HCT116 (cell line): ENCODE measurements at regions not wholly inside any gene's neighbourhood (a gene's known extent, or its start where the extent isn't known, plus 50 kb on each side); places are given as distances from the start of the nearest gene placed in this dataset.

Experiments used
- ATAC-seq: fragments of 200-7000 bp; cut with Tn5 transposase; 2 replicates; pipeline ENCODE4 v1.9.1; 2020; ENCODE audit warnings: mild to moderate bottlenecking, moderate library complexity
- BruUV-seq: library from RNA; stranded (reverse); fragments of 400-500 nt; replicated peaks from 2 replicates; lab custom pipeline; 2021; lab: Mats Ljungman, UMichigan
- CTCF ChIA-PET: fragments of 300-600 bp; sonication (Branson Sonifier 250); formaldehyde crosslinking; loops from one replicate; lab custom pipeline; 2021; ENCODE audit warnings: antibody characterized with exemption; lab: Charles Lee
- POLR2A ChIA-PET: fragments of 300-600, 350-600 bp; sonication (Branson Sonifier 250); formaldehyde crosslinking; loops from one replicate; lab custom pipeline; 2021; ENCODE audit warnings: antibody characterized with exemption; lab: Charles Lee
- RAD21 ChIA-PET, 2 experiments: fragments of 300-600 bp; sonication (Branson Sonifier 250); formaldehyde crosslinking; loops; one replicate each; lab custom pipeline; 2023; ENCODE audit warnings: low total read pairs in 2 of 2; ENCODE audit not compliant: uncharacterized antibody in 2 of 2, unreplicated experiment in 2 of 2, low non-redundant PET in 1 of 2; lab: Charles Lee
- DNase-seq: peaks from one replicate; pipeline ENCODE4 v3.0.0-alpha.2; 2010; ENCODE audit warnings: low read depth, low spot score
- H2AFZ ChIP-seq: fragments of 200-600 bp; shearing (Covaris generic), sonication (generic); 2 replicates; pipeline ENCODE4 v1.6.1; 2017; ENCODE audit warnings: low read depth, mixed run types, mixed read lengths, antibody characterized with exemption, low read length; ENCODE audit not compliant: poor library complexity, severe bottlenecking
- H3K27ac ChIP-seq: 2 replicates; pipeline ENCODE4 v1.5.1; 2012; ENCODE audit warnings: low read depth, low read length
- H3K27me3 ChIP-seq: fragments of 200-600 bp; sonication (generic); 2 replicates; pipeline ENCODE4 v1.6.1; 2016; ENCODE audit warnings: mixed run types, low read length, mixed read lengths; ENCODE audit not compliant: insufficient read depth
- H3K36me3 ChIP-seq, 2 experiments: fragments of 200-500 bp in 1 of 2; fragments of 200-600 bp in 1 of 2; sonication (Bioruptor generic) in 1 of 2; sonication (generic) in 1 of 2; 2 replicates each; pipeline versions ENCODE4 v1.5.1 to v1.6.1; 2014 to 2016; ENCODE audit warnings: low read length in 2 of 2, inconsistent platforms in 1 of 2, mixed read lengths in 1 of 2, mixed run types in 1 of 2; ENCODE audit not compliant: insufficient read depth in 2 of 2, control insufficient read depth in 1 of 2
- H3K4me1 ChIP-seq, 2 experiments: fragments of 200-600 bp in 1 of 2; sonication (generic) in 1 of 2; 2 replicates each; pipeline versions ENCODE4 v1.5.1 to v1.6.1; 2012 to 2017; ENCODE audit warnings: low read length in 2 of 2, inconsistent platforms in 1 of 2, mild to moderate bottlenecking in 1 of 2, mixed read lengths in 1 of 2, mixed run types in 1 of 2, moderate library complexity in 1 of 2; ENCODE audit not compliant: insufficient read depth in 2 of 2, control insufficient read depth in 1 of 2
- H3K4me2 ChIP-seq: fragments of 200-600 bp; sonication (generic); 2 replicates; pipeline ENCODE4 v1.6.1; 2017; ENCODE audit warnings: mixed run types, low read length, mixed read lengths
- H3K4me3 ChIP-seq, 2 experiments: fragments of 200-600 bp in 1 of 2; sonication (generic) in 1 of 2; replicated peaks in 1 of 2; 2 replicates each; pipeline ENCODE4 v1.5.1; 2011 to 2016; ENCODE audit warnings: low read length in 2 of 2, control low read depth in 1 of 2, low read depth in 1 of 2, mild to moderate bottlenecking in 1 of 2, mixed read lengths in 1 of 2, mixed run types in 1 of 2
- H3K79me2 ChIP-seq: fragments of 200-600 bp; sonication (generic); 2 replicates; pipeline ENCODE4 v1.6.1; 2017; ENCODE audit warnings: mild to moderate bottlenecking, mixed run types, low read length, moderate library complexity, mixed read lengths; ENCODE audit not compliant: insufficient read depth
- H3K9ac ChIP-seq: fragments of 200-600 bp; sonication (generic); 2 replicates; pipeline ENCODE4 v1.6.1; 2016; ENCODE audit warnings: low read length, mixed read lengths
- H3K9me2 ChIP-seq: fragments of 200-600 bp; sonication (generic), shearing (Covaris generic); 2 replicates; pipeline ENCODE4 v1.6.1; 2017; ENCODE audit warnings: mixed run types, mild to moderate bottlenecking, moderate library complexity; ENCODE audit not compliant: insufficient read depth
- H3K9me3 ChIP-seq, 2 experiments: fragments of 200-500 bp in 1 of 2; fragments of 200-600 bp in 1 of 2; sonication (Bioruptor generic) in 1 of 2; sonication (generic) in 1 of 2; 2 replicates each; pipeline ENCODE4 v1.6.1; 2014 to 2017; ENCODE audit warnings: low read length in 2 of 2, mixed read lengths in 2 of 2, inconsistent platforms in 1 of 2, low read depth in 1 of 2, mild to moderate bottlenecking in 1 of 2, mixed run types in 1 of 2, moderate library complexity in 1 of 2; ENCODE audit not compliant: control insufficient read depth in 1 of 2, insufficient read depth in 1 of 2
- H4K20me1 ChIP-seq: fragments of 200-600 bp; sonication (generic), shearing (Covaris generic); 2 replicates; pipeline ENCODE4 v1.6.1; 2017; ENCODE audit warnings: mixed run types, mild to moderate bottlenecking, moderate library complexity; ENCODE audit not compliant: insufficient read depth
- EGR1 ChIP-seq: IDR thresholded peaks from 2 replicates; pipeline ENCODE4 v1.6.1; 2012; ENCODE audit warnings: low read depth
- ELF1 ChIP-seq: IDR thresholded peaks from 2 replicates; pipeline ENCODE4 v1.6.1; 2012; ENCODE audit warnings: low read depth, borderline replicate concordance
- EZH2 ChIP-seq: fragments of 200-600 bp; sonication (generic); IDR thresholded peaks from 2 replicates; pipeline ENCODE4 v1.6.1; 2017; ENCODE audit warnings: antibody characterized with exemption, mixed run types
- EZH2phosphoT487 ChIP-seq: fragments of 200-600 bp; IDR thresholded peaks from 2 replicates; pipeline ENCODE4 v1.6.1; 2018; ENCODE audit warnings: antibody characterized with exemption, borderline replicate concordance
- FOSL1 ChIP-seq: IDR thresholded peaks from 2 replicates; pipeline ENCODE4 v1.6.1; 2012; ENCODE audit warnings: low read depth
- POLR2A ChIP-seq: IDR thresholded peaks from 2 replicates; pipeline ENCODE4 v1.7.0; 2011; ENCODE audit warnings: borderline replicate concordance; ENCODE audit not compliant: insufficient read depth, insufficient read length; ENCODE audit errors: extremely low read depth
- POLR2AphosphoS5 ChIP-seq: IDR thresholded peaks from 2 replicates; pipeline ENCODE4 v1.6.1; 2011; ENCODE audit warnings: mild to moderate bottlenecking, low read depth, low read length, moderate library complexity
- RAD21 ChIP-seq: IDR thresholded peaks from 2 replicates; pipeline ENCODE4 v1.6.1; 2012; ENCODE audit warnings: low read depth, mild to moderate bottlenecking
- SIN3A ChIP-seq: IDR thresholded peaks from 2 replicates; pipeline ENCODE4 v1.6.1; 2012; ENCODE audit warnings: low read depth
- SRF ChIP-seq: IDR thresholded peaks from 2 replicates; pipeline ENCODE4 v1.6.1; 2012; ENCODE audit warnings: low read depth
- TCF7L2 ChIP-seq: IDR thresholded peaks from 2 replicates; pipeline ENCODE4 v1.7.0; 2011; ENCODE audit warnings: borderline replicate concordance, inconsistent platforms; ENCODE audit not compliant: insufficient read depth, insufficient read length; ENCODE audit errors: extremely low read depth
- YY1 ChIP-seq: IDR thresholded peaks from 2 replicates; pipeline ENCODE4 v1.6.1; 2011; ENCODE audit warnings: low read length, low read depth, moderate library complexity, mild to moderate bottlenecking; ENCODE audit not compliant: insufficient replicate concordance; ENCODE audit errors: extremely low read depth
- ZFX ChIP-seq: fragments of 450-650 bp; IDR thresholded peaks from 2 replicates; pipeline ENCODE4 v1.6.1; 2017
- intact Hi-C: fragments of 100-400 bp; cut with micrococcal nuclease; formaldehyde crosslinking; loops from 2 replicates; pipeline ENCODE4 v1.10.0; 2022
- TF ChIP-seq, protein P1 (sequence below): IDR thresholded peaks from 2 replicates; pipeline ENCODE4 v1.6.1; 2012
- TF ChIP-seq, protein P2 (sequence below), 3 experiments: fragments of 200-600 bp in 1 of 3; sonication (generic) in 1 of 3; IDR thresholded peaks in 2 of 3; conservative IDR thresholded peaks in 1 of 3; 2 replicates each; pipeline ENCODE4 v1.5.1; 2012 to 2017; ENCODE audit warnings: low read depth in 2 of 3, low read length in 2 of 3, antibody characterized with exemption in 1 of 3, borderline replicate concordance in 1 of 3, control low read depth in 1 of 3, mild to moderate bottlenecking in 1 of 3, mixed read lengths in 1 of 3, mixed run types in 1 of 3, moderate library complexity in 1 of 3; ENCODE audit not compliant: insufficient read depth in 1 of 3

DNA sequence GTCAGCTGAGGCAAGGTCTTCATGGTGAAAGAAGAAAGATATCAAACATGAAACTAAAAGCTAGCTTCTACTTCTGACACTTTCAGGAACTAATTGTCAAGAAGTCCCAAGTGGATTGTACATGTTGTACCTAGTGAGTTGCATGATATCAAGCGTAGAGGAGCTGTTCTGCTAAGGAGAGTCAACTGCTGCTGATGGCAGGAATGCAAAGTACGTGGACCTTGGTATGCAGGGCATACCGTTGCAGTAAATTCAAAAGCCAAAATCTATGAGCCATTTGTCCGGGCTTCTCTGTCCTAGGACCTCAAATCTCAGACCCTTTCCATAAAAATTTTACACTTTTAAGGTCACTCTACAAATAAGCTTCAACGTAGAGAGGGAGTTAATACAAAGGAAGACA is 446.2 kb downstream of the KCTD8 start:
- POLR2A ChIA-PET: no interaction called here
- no peaks in the 10 kb centered on the region for H4K20me1 ChIP-seq
- TF ChIP-seq RAD21: no peak
- TF ChIP-seq EZH2phosphoT487: no peak
- no peak for TF ChIP-seq EZH2
- no peak for TF ChIP-seq ELF1
- no peak for TF ChIP-seq SIN3A
- no peak for TF ChIP-seq POLR2A
- TF ChIP-seq, protein P1, sequence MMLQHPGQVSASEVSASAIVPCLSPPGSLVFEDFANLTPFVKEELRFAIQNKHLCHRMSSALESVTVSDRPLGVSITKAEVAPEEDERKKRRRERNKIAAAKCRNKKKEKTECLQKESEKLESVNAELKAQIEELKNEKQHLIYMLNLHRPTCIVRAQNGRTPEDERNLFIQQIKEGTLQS: no peak
- no peak for TF ChIP-seq TCF7L2
- TF ChIP-seq POLR2AphosphoS5: no peak
- TF ChIP-seq SRF: no peak
- TF ChIP-seq ZFX: no peak
- TF ChIP-seq FOSL1: no peak
- TF ChIP-seq EGR1: no peak
- TF ChIP-seq, protein P2, sequence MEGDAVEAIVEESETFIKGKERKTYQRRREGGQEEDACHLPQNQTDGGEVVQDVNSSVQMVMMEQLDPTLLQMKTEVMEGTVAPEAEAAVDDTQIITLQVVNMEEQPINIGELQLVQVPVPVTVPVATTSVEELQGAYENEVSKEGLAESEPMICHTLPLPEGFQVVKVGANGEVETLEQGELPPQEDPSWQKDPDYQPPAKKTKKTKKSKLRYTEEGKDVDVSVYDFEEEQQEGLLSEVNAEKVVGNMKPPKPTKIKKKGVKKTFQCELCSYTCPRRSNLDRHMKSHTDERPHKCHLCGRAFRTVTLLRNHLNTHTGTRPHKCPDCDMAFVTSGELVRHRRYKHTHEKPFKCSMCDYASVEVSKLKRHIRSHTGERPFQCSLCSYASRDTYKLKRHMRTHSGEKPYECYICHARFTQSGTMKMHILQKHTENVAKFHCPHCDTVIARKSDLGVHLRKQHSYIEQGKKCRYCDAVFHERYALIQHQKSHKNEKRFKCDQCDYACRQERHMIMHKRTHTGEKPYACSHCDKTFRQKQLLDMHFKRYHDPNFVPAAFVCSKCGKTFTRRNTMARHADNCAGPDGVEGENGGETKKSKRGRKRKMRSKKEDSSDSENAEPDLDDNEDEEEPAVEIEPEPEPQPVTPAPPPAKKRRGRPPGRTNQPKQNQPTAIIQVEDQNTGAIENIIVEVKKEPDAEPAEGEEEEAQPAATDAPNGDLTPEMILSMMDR (IDR thresholded peaks at IDR 0.05 in 2 of 3, conservative IDR thresholded peaks at IDR 0.05 in 1 of 3; ENCODE audit: borderline replicate concordance in 1 of 3, insufficient read depth in 1 of 3, low read depth in 2 of 3, low read length in 2 of 3): no peak
- TF ChIP-seq YY1: no peak
- TF ChIP-seq, all 23 proteins: peak for 0
- intact Hi-C loops: no loop called here
- Histone ChIP-seq H3K27ac (no peak overlapping the region), H3K9me2 (no peaks in the 10 kb centered on the region), H3K79me2 (no peaks in the 10 kb centered on the region), H3K4me2 (no peak overlapping the region), H2AFZ (no peak overlapping the region), H3K4me1 (no peaks in the 10 kb centered on the region), H3K36me3 (no peaks in the 10 kb centered on the region), H3K4me3 (no peak overlapping the region), H3K27me3 (no peaks in the 10 kb centered on the region), H3K9me3 (peaks cover 0 to 4% of the 10 kb centered on the region in 2 experiments; a peak in 2 of 4 replicates), H3K9ac (no peak overlapping the region)
- DNase-seq: no peak
- ChIA-PET CTCF (no interaction called here), RAD21 (no interaction called here)
- BruUV-seq: no TSS peak
- no peak for ATAC-seq
